OCI-LY1 (cell line): ENCODE measurements at regions not wholly inside any gene's neighbourhood (a gene's known extent, or its start where the extent isn't known, plus 50 kb on each side); places are given as distances from the start of the nearest gene placed in this dataset.

Experiments
- CTCF ChIP-seq: fragments of 200-600 bp; sonication (generic), shearing (Covaris generic); IDR thresholded peaks from 2 replicates; pipeline ENCODE4 v1.5.1; 2017; ENCODE audit warnings: mild to moderate bottlenecking, antibody characterized with exemption, low read length, moderate library complexity, mixed read lengths
- EZH2 ChIP-seq: fragments of 200-600 bp; sonication (generic), shearing (Covaris generic); IDR thresholded peaks from 2 replicates; pipeline ENCODE4 v1.8.0; 2017; ENCODE audit warnings: borderline replicate concordance, mixed run types, mild to moderate bottlenecking, antibody characterized with exemption, low read length, moderate library complexity, mixed read lengths

DNA sequence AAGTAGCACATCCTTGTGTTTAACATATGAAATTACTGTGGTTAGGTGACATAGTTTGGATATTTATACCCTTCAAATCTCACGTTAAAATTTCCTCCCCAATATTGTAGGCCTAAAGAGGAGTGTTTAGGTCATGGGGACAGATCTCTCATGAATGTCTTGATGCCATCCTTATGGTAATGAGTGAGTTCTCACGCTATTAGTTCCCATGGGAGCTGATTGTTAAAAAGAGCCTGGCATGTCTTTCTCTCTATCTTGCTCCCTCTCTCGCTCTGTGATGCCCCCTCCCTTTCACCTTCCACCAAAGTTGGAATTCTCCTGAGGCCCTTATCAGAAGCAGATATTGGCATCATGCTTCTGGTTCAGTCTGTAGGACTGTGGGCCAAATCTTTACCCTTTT is 660.1 kb downstream of the ADCYAP1 start:
- TF ChIP-seq CTCF: no peak
- TF ChIP-seq EZH2: no peak
